CMK (cell line): ENCODE measurements at regions not wholly inside any gene's neighbourhood (a gene's known extent, or its start where the extent isn't known, plus 50 kb on each side); places are given as distances from the start of the nearest gene placed in this dataset.
A peak's percentile ranks its signal among the peaks of the same experiment; 100 is the strongest.
"Not testable (repeated sequence)": the region's sequence is repeated elsewhere in the genome, so short reads cannot be mapped to it uniquely, and the experiment has no call there.

Source experiments
- DNase-seq: peaks from one replicate; pipeline ENCODE4 v3.0.0-alpha.2; 2010; ENCODE audit warnings: low read depth

DNA sequence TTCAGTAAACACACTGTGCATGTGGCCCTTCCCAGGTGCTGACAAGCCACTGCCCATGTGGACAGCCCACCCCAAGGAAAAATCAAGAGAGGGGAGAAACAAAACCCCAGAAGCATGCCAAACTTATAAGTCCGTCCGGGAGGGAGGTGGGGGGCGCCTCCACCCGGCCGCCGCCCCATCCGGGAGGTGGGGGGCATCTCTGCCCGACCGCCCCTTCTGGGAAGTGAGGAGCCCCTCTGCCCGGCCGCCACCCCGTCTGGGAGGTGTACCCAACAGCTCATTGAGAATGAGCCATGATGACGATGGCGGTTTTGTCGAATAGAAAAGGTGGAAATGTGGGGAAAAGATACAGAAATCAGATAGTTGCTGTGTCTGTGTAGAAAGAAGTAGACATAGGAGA, 53.8 kb upstream of the C2CD4B start:
- DNase-seq: no peak

DNA sequence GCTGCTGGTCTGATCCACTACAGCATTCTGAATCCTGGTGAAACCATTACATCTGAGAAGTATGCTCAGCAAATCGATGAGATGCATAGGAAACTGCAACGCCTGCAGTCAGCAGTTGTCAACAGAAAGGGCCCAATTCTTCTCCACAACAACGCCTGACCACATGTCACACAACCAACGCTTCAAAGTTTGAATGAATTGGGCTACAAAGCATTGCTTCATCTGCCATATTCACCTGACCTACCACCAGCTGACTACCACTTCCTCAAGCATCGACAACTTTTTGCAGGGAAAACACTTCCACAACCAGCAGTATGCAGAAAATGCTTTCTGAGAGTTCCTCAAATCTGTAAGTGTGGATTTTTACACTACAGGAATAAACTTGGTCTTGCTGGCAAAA, 54.7 kb upstream of the C2CD4B start:
- DNase-seq: no peak

DNA sequence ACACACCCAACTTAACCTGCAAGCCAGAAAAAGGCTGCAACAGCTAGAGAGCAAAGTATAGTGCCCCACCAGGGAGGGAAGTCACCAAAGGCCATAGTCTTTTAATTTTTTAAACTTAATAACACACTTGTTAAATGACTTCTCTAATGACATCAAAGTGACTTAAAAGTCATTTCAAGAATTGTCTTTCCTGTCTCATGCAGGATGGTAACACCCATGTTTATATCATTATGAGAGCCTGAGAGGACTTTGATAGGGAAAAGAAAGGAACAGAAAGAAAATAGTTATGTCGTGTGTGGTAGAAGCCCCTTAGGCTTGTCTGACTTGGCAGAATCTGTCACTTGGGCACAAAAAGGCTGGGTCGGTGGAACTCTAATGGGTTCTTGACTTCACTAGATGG, 57.9 kb upstream of the C2CD4B start:
- DNase-seq: no peak

DNA sequence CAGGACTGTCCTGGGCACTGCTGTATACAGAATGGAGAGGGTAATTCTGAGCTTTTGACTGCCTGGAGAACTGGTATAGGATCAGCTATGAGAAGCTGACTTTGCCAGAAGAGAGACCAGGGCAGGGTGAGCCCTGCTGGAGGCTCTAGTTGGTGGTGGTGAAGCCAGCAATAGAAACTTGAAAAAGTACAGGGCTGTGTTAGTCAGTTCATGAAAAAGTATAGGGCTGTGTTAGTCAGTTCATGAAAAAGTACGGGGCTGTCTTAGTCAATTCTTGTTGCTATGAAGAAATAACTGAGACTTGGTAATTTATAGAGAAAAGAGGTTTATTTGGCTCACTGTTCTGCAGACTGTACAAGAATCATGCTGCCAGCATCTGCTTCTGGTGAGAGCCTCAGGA, 63.5 kb upstream of the C2CD4B start:
- DNase-seq: no peak

DNA sequence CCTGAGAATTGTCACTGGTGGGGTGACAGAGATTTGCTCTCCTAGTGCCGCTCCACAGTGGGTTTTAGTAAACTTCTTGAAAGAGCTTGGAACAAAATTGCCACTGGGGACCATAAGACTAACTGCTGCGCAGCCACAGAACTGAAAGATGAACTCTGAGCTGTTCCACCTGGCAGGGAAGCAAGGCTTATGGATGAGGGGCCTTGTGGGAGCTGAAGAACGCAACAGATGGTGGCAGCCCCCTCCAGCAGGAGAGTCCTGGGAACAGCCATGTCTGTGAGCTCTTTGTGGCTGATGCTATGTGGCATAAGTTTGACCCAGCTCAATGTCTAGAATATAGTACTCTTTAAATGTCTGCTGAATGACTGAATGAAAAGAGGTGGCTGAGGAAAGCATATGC, 66.8 kb upstream of the C2CD4B start:
- no peak for DNase-seq

DNA sequence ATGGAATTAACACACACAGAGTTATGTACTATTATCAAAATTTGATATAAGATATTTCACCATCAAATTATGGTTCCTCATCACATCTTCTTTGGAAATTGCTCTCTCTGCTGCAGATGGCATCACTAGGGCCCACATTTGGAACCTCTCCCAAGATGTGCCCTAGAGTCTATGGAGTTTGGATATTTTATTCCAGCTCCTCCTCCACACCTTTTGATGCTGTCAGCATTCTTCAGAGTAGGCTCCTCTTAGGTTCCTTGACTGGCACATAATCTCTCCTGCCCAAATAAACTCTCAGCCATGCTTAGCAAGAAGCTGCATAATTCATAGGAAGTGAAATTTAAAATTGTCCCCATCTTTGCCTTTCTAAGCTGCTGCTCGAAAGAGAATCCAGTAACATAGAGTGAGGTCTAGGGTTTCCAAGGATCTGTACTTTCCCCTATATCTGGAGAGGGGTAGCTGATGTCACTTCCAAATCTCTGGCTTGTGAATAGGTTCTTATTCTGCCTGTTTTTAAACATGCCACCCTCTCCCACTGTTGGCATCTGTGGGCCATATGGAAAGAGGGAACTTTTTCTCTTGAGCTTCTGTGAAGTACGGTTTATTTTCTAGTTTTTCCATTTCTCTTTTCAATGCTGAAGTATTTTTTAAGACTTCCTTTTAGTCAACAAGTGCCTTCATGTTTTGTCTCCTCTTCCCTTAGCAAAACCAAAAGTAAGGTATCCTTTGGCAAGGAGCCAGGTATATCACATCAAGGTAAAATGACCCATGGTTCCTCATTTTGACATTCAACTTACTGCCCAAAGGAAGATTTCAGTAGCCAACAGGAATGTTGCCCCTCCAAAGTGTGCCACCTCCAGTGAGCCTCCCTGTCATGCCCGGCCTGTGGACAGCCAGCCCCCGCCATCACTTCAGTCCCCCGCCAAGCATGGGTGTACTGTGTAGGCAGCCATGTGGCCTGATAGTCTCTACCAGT, 75.3 kb upstream of the C2CD4B start:
- no peak for DNase-seq

DNA sequence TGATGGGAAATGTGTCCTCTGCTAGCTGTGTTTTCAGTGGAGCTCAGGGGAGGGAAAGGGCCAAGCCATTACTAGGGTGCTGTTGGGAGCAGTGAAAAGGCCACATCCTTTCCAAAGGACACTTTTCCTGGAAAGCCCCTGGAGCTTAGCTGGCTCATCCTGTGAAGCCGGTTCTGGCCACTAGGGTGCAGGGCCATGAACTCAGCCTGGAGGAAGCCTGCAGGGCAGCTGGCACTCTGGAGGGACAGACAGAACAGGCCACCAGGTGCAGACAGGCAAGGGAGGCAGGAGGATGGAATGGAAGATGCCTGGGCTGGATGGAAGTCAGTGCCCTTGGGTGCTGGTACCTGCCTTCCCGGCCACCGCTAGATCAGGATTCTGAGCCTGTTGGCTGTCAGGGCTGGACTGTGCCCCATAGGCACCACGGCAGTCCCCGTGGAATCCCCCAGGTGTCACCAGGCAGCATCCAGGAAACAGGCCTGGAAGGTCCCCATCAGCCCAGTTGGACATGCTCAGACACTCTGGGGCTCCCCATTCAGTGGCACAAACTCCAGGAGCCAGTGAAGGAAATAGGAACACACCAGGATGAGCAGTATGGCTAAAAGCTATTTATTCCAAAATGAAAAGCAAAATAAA, 76.2 kb upstream of the C2CD4B start:
- DNase-seq: no peak

DNA sequence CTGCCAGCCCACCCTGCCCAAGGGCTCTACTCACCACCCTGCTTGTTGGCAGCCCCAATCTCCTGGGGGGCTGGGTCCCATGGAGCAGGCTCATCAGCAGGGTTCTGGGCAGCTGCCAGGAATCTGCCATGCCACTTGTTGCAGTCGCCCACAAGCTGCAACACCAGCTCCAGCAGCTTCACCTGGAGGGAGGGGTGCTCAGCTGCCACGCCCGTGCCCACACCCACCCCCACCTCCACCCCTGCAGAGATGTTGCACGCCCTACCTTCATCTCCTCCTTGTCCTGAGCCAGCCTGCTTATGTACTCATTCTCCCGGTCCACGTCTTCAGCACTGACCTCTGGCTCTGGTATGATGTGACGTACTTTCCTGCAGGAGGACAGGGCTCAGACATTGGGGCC, 77.9 kb upstream of the C2CD4B start:
- no peak for DNase-seq

DNA sequence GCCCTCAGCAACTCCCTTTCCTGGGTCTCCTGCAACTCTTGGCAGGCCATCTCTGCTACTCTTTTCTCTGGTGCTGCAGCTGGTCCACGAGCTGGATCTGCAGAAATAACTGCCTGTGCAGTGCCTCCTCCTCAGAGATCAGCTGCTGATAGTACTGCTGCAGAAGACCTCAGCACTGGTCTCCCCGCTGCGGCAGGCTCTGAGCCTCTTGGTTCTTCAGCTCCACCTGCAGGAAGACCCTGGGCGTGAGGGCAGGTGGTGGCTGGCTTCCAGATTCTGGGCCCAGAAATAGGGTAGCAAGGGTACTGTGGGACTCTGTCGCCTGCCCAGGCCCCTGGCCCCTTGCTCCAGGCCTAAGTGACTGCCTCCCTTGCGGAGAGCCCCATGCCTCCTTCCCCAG, 79.7 kb upstream of the C2CD4B start:
- DNase-seq: no peak

DNA sequence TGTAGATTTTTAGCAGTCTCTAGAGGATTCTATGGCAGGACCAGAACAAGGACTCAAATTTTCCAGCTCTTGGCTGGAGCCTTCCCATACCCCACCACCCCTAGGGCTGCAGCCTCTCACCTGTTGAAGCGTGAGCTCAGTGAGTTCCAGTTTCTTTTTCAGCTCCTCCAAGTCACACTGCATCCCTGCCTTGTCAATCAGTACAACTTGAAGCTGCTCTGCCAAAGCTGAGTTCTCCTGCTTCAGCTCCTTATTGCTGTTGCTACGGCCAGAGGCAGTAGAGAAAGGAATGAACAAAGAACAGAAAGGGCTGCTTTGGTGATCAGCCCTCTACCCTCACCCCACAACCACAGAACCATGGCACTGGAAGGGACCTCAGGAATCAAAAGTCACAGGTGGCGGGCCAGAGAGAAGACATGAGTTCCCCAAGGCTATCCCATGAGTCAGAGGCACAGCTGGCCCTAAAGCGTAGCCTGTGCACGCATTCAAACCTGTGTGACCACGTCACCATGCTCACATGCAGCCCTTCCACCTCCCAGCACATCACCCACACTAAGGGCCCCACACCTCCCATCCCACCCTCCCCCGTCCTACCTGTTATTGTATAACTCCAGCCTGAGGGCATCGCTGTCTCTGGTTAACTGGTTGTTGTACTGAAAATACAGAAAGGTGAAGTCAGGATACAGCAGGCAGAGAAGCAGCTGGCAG, 83.3 kb upstream of the C2CD4B start:
- no peak for DNase-seq

DNA sequence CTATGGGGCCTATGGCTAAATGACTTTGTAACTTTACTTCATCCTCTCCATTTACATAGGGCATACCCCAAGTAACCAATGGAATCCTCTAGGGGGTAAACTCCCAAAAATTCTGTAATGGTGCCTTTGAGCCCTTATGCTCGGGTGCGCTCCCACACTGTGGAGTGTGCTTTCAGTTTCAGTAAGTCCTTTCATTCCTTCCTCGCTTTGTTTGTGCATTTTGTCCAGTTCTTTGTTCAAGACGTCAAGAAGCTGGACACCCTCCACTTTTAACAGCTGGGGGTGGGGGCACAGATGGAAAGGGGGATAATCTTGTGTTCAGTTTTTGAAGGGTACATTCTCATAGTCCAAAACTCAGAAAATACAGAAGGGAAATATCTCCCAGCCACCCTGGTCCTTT, 84.4 kb upstream of the C2CD4B start:
- DNase-seq: no peak

DNA sequence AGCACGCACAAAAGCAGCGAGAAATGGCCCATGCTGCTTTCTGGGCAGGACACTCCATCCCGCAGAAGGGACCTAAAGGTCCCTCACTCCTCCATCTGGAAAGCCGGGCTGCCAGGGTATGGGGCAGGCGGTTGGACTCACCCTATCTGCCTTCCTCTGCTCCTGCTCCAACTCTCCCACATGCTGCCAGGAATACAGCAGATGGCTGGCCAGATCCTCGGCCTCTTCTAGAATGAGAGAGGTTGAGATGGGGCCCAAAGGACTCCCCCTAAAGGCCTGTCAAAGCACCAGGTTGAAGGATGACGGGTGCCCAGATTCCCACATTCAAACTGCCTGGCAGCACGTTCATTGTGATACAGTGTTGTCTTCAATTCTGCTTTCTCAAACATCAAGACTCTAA, 85.1 kb upstream of the C2CD4B start:
- no peak for DNase-seq

DNA sequence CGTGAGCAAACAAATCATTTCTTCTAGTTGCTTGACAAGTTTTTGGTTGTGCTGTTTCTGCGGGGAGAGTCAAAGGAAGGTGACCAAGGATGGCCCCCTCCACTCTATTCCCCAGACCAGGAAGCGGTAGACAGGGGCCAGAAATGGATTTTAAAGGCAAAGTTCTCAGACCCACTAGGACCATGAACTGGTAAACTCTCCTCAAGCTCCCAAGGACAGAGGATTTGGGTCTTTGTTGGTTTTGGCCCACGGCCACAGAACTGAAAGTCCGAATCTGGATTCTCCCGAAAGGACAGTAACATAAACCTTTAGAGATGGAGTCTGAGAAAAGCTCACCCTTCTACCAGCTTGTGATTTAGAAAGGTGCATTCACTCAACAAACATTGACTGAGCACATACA, 85.9 kb upstream of the C2CD4B start:
- DNase-seq: no peak

DNA sequence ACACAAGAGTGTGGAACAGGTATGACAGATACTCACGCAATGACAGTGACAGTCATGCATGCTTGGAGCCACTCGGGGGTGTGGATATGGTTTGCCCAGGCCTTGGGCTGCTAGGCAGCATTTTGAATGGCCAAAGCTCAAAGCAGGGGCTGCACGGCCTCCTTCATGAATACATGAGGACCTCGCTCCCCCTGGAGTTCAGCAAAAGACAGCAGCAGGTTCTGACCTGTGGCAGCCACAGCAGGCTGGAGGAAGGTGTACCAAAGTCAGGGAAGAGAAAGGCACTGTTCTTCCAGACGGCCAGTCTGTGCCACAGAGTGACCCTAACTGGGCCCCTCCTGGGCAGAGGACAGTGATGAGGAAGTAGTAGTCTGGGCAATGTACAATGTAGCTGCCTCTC, 88.2 kb upstream of the C2CD4B start:
- DNase-seq: no peak

DNA sequence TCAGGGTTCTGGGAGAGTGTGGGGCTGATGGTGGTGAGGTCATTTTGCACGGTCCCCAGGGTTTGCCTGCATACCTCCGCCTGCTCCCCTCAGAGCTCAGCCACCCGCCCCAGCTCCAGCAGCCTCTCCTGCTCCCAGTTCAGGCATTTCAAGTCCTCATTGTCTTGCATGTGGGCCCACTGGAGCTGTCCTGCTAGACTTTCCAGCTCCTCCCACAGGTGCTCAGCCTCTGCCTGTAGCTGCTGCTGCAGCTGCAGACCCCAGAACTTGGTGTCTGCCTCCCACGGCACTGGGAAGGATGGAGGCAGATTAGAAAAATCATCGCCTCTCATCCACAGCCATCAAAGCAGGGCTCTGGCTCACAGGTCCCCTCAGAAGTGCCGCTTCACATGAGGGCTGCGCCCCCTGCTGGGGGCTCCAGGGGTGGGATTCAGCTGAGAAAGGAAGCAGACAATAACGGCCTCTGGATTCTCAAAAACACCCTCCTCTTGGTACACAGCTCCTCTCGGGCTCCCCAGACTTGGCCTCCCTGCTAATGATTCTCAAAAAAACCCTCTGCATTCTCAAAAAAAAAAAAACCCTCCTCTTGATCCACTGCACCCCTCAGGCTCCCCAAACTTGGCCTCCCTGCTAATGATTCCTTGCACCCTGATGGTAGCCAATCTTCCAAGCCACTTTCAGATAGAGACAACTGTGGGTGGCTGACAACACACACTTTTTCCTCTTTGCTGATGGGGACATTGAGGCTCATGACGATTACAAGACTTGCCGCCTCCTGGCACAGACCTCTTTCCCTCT, 89.3 kb upstream of the C2CD4B start:
- peak; percentile 5 for DNase-seq

DNA sequence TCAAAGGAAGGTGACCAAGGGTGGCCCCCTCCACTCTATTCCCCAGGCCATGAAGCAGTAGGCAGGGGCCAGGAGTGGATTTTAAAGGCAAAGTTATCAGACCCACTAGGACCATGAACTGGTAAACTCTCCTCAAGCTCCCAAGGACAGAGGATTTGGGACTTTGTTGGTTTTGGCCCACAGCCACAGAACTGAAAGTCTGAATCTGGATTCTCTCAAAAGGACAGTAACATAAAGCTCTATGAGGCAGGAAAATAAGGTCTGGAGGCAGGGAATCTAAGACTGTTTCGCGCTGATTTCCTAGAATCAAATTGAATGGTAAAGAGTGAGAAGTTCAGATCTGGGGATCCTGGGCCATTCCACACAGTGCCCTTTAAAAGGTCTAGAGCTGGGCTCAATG, 91.3 kb upstream of the C2CD4B start:
- not testable (repeated sequence) for DNase-seq

DNA sequence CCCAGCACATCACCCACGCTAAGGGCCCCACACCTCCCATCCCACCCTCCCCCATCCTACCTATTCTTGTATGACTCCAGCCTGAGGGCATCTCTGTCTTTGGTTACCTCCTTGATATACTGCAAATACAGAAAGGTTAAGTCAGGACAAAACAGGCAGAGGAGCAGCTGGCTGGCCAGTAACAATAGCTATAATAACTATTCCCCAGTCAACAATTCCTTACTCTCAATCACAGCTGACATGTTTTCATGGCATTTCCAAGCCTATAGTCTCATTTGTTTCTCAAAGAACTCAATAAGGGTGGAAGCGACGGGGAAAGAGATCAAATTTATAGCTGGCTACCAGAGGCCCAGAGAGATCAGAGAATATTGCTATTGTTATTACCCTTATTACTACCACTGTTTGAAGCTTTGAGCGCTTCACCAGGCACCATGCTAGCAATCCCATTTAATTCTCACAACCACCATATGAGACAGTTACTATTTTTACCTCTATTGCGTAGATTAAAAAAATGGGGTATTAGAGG, 93.0 kb upstream of the C2CD4B start:
- DNase-seq: no peak

DNA sequence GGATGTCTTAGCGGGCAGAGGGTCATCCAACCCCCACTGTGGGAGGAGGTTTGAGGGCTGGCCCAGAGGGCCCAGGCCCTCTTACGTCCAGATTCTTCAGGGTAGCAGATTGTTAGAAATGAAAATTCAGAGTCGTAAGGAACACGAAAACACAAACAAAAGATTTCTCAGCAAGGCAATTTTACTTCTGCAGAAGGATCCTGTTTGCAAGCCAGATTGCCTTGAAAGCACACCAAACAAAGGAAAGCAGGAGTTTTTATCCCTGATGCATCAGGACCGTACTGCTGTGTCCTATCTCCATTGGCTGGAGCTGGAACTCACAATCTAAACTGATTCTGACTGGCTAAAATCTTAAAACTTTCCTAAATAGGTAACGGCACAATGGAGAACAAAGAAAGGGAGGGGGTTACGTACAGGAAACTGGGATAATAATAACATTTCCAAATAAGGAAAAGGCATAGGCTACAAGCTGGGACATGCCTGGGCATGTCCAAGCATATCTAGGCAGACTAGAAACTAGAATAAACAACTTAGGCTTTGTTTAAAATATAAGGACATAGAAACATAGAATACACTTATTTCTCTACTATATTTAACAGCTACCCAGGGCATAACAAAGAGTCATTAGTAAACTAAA, 97.3 kb upstream of the C2CD4B start:
- DNase-seq: no peak

DNA sequence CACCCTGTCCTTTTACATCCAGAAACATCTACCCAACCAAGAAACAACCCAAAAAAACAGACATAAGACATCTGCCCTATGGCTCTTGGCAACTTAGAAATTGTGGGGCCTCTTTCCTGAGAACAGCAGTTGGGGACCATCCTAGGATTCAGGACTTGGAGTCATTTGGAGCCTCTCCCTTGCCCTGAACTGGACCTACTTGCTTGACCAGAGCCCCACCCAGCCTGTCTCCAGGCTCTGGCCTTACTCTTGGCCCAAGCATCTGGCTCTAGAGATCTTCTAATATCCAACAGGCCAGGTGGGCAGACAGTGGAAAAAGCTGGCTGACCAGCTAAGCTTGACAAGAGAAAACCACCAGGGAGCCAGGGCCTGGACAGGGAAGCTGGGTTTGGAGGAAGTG, 99.1 kb upstream of the C2CD4B start:
- no peak for DNase-seq

DNA sequence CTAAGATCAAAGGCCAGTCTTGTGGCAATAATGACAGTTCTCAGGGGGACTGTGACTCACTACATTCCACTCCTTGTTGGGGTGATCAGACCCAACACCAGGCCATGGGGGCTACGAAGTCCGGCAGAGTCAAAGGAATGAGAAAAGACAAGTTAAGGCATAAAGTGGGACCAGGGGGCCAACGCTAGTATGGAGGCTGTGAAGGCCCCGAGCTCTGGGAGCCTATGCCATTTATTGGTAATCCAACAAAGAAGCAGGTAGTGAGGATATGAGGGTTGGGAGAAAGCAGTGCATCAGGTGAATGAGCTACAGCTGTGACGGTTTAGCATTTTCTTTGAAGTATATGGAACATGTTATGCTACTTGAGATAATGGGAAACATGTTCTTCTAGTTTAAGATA, 104.4 kb upstream of the C2CD4B start:
- DNase-seq: no peak

DNA sequence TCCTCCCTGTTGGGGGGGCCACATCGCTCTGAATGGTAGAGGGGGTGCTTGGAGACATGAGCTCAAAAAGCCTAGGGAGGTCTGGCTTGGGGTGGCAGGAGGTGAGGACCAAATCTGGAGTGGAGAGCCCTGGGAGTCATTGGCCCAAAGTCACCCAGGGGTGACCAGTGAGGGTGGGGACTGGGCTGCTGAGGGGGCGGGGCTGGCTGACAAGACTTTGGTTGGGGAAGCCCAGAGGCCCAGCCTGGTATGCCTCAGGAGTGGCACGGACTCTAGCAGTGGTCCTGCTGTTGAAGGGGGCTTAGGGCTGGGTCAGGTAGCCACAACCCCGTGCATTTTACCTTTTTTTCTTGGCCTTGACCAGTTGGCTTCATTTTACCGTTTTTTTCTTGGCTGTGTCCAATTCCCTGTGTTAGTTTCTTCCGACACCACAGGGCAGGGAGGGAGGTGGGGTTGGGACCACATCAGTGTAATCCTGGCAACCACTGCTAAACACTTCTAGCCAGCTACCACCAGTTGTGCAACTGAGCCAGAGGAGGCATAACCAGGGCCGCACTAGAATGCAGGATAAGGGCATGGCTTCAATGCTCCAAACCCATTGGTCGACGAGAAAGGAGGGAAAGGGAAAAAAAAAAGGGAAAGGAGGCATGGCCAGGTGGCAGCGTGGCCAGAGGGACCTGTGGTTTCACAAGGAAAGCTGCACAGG, 105.3 kb upstream of the C2CD4B start:
- DNase-seq: no peak
